ENCODE measurements at regions not wholly inside any gene's neighbourhood (a gene's known extent, or its start where the extent isn't known, plus 50 kb on each side); places are given as distances from the start of the nearest gene placed in this dataset.

- H3K4me3 ChIP-seq (ENCODE audit: low read depth, low read length), result no peak overlapping the region
- TF ChIP-seq CTCF (IDR thresholded peaks at IDR 0.05; ENCODE audit: low read depth, low read length, missing control alignments), result no peak
- no peak for DNase-seq (ENCODE audit: low read depth)
Measured at GRCh38 chr1:98172022-98172421, 251.2 kb upstream of the DPYD start.

DNA sequence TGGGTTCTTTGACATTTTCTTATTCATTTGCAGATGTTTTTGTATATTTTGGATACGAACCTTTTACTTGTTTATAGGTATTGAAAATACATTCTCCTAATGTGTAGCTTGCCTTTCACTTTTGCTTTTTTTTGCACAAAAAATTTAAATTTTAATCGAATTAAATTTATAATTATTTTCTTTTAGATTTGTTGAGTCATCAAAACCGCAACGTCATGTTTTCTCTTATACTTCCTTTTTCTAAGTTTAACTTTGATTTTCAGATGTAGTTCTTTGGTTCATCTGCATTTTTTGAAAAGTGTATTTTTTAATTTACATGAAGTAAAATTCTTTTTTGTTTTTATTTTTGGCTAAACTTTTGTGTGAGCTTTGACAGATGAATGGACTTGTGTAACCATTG, 243.7 kb upstream of the DPYD start:
- no peak for DNase-seq (ENCODE audit: low read depth)
- H3K4me3 ChIP-seq (ENCODE audit: low read depth, low read length), result no peak overlapping the region
- no peak for TF ChIP-seq CTCF (IDR thresholded peaks at IDR 0.05; ENCODE audit: low read depth, low read length, missing control alignments)

- DNase-seq (ENCODE audit: low read depth), result no peak
- H3K4me3 ChIP-seq (ENCODE audit: low read depth, low read length), result no peak overlapping the region
- no peak for TF ChIP-seq CTCF (IDR thresholded peaks at IDR 0.05; ENCODE audit: low read depth, low read length, missing control alignments)
Measured at GRCh38 chr1:98157524-98158313, 236.9 kb upstream of the DPYD start.

DNA sequence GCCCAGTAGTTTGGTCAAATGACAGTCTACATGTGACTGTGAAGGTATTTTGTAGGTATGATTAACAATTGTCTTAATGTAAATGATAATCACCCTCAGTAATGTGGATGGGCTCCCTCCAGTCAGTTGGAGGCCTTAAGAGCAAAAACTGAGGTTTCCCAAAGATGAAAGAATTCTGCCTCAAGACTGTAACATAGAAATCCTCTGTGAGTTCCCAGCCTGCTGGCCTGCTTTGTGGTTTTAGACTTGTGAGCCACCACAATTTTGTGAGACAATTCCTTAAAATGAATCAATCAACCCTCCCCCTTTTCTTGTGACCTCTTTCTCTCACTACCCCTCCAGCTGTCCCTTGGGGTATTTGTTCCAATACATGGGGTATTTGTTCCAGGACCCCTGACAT, 226.4 kb upstream of the DPYD start:
- DNase-seq (ENCODE audit: low read depth), result no peak
- H3K4me3 ChIP-seq (ENCODE audit: low read depth, low read length), result no peak overlapping the region
- no peak for TF ChIP-seq CTCF (IDR thresholded peaks at IDR 0.05; ENCODE audit: low read depth, low read length, missing control alignments)

GRCh38 chr1:98145655-98146054, 224.8 kb upstream of the DPYD start:
- no peak for TF ChIP-seq CTCF (IDR thresholded peaks at IDR 0.05; ENCODE audit: low read depth, low read length, missing control alignments)
- no peak for DNase-seq (ENCODE audit: low read depth)
- no peak overlapping the region for H3K4me3 ChIP-seq (ENCODE audit: low read depth, low read length)

DNA sequence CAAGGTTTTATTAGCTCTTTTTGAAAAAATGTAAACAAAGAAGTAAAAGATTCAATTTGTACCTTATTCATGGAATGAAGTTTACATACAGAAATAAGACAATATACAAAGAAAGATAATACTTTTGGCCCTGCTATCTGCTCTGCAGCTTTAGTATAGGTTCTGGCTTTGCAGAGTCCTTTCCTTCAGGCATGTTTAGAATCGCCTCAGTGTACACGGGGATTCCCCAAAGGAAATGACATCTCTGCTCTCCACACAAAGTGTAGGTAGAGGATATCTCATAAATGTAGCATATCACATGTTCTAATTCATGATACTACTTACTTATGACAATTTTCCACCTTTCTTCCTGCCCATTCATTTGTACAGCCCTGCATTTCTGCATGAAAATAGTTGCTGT, 222.6 kb upstream of the DPYD start:
- TF ChIP-seq CTCF (IDR thresholded peaks at IDR 0.05; ENCODE audit: low read depth, low read length, missing control alignments), result no peak
- no peak for DNase-seq (ENCODE audit: low read depth)
- H3K4me3 ChIP-seq (ENCODE audit: low read depth, low read length), result no peak overlapping the region

DNA sequence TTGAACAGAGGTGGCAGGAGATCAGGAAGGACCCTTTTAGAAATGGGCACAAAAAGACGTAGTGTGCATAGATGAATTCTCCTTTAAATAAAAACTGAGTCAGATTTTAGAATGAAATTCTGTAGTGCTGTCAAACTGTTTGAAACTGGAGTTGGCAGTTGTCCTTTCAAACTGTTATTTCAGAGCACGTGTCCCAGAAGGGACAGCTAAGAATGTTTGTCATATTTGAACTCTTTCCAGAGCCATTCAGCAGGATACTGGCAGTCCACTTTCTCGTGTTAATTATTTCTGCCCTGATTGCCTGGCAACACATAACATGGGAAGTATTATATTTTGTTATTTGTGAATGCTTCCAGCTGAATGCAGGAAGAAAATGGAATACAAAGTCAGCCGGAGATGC, 212.3 kb upstream of the DPYD start:
- H3K4me3 ChIP-seq (ENCODE audit: low read depth, low read length), result no peak overlapping the region
- DNase-seq (ENCODE audit: low read depth), result no peak

More for the DNA sequence above, 212.3 kb upstream of the DPYD start:
- TF ChIP-seq CTCF (IDR thresholded peaks at IDR 0.05; ENCODE audit: low read depth, low read length, missing control alignments), result no peak

All from GM12864 (cell line).